ENCODE measurements at regions not wholly inside any gene's neighbourhood (a gene's known extent, or its start where the extent isn't known, plus 50 kb on each side); places are given as distances from the start of the nearest gene placed in this dataset.
A peak's percentile ranks its signal among the peaks of the same experiment; 100 is the strongest.
"Not testable (repeated sequence)": the region's sequence is repeated elsewhere in the genome, so short reads cannot be mapped to it uniquely, and the experiment has no call there.

- in situ Hi-C loops (cut with MboI; ENCODE audit: low pct_unique_long_range_greater_than_20kb, low sequenced_read_pairs); DNase-seq: not testable (repeated sequence)
These were observed 123.1 kb downstream of the ARHGAP11B start for GRCh38 chr15:30749048-30749447.

GRCh38 chr15:30755036-30755687 lies 129.2 kb downstream of the ARHGAP11B start:
- in situ Hi-C loops (cut with MboI; ENCODE audit: low pct_unique_long_range_greater_than_20kb, low sequenced_read_pairs); DNase-seq: not testable (repeated sequence)

- in situ Hi-C loops (cut with MboI; ENCODE audit: low pct_unique_long_range_greater_than_20kb, low sequenced_read_pairs); DNase-seq: not testable (repeated sequence)
These were observed 134.7 kb downstream of the ARHGAP11B start for GRCh38 chr15:30760633-30761032.

GRCh38 chr15:30761365-30761764 lies 135.4 kb downstream of the ARHGAP11B start:
- in situ Hi-C loops (cut with MboI; ENCODE audit: low pct_unique_long_range_greater_than_20kb, low sequenced_read_pairs); DNase-seq: not testable (repeated sequence)

GRCh38 chr15:30769390-30770124 lies 134.2 kb upstream of the FAN1 start:
- in situ Hi-C loops (cut with MboI; ENCODE audit: low pct_unique_long_range_greater_than_20kb, low sequenced_read_pairs); DNase-seq: not testable (repeated sequence)

GRCh38 chr15:30770759-30771158 lies 133.0 kb upstream of the FAN1 start:
- in situ Hi-C loops (cut with MboI; ENCODE audit: low pct_unique_long_range_greater_than_20kb, low sequenced_read_pairs): no loop called here
- no peak for DNase-seq

GRCh38 chr15:30783019-30783418 lies 120.7 kb upstream of the FAN1 start:
- in situ Hi-C loops (cut with MboI; ENCODE audit: low pct_unique_long_range_greater_than_20kb, low sequenced_read_pairs): loop anchor here (25.0 kb wide), 1 partner anchor 654 kb away; no protein-coding TSS in a partner anchor
- no peak for DNase-seq

- in situ Hi-C loops (cut with MboI; ENCODE audit: low pct_unique_long_range_greater_than_20kb, low sequenced_read_pairs): loop anchor here (25.0 kb wide), 1 partner anchor 649 kb away; no protein-coding TSS in a partner anchor
- no peak for DNase-seq
These were observed 115.1 kb upstream of the FAN1 start for GRCh38 chr15:30788595-30788994.

GRCh38 chr15:30791239-30792175 lies 112.2 kb upstream of the FAN1 start:
- in situ Hi-C loops (cut with MboI; ENCODE audit: low pct_unique_long_range_greater_than_20kb, low sequenced_read_pairs): loop anchor here (25.0 kb wide), 1 partner anchor 646 kb away; no protein-coding TSS in a partner anchor

GRCh38 chr15:30792843-30793242 lies 110.9 kb upstream of the FAN1 start:
- in situ Hi-C loops (cut with MboI; ENCODE audit: low pct_unique_long_range_greater_than_20kb, low sequenced_read_pairs): loop anchor here (25.0 kb wide), 1 partner anchor 644 kb away; no protein-coding TSS in a partner anchor
- DNase-seq: not testable (repeated sequence)

More at GRCh38 chr15:30791239-30792175, 112.2 kb upstream of the FAN1 start:
- no peak for DNase-seq

GRCh38 chr15:30794388-30794787 lies 109.3 kb upstream of the FAN1 start:
- DNase-seq: no peak
- in situ Hi-C loops (cut with MboI; ENCODE audit: low pct_unique_long_range_greater_than_20kb, low sequenced_read_pairs): loop anchor here (25.0 kb wide), 1 partner anchor 643 kb away; no protein-coding TSS in a partner anchor

GRCh38 chr15:30799565-30799964 lies 104.2 kb upstream of the FAN1 start:
- in situ Hi-C loops (cut with MboI; ENCODE audit: low pct_unique_long_range_greater_than_20kb, low sequenced_read_pairs): loop anchor here (25.0 kb wide), 1 partner anchor 638 kb away; no protein-coding TSS in a partner anchor

GRCh38 chr15:30801140-30801895 lies 102.4 kb upstream of the FAN1 start:
- peak; percentile 39 for DNase-seq
- in situ Hi-C loops (cut with MboI; ENCODE audit: low pct_unique_long_range_greater_than_20kb, low sequenced_read_pairs): not testable (repeated sequence)

More at GRCh38 chr15:30799565-30799964, 104.2 kb upstream of the FAN1 start:
- DNase-seq: peak; percentile 11

GRCh38 chr15:30802001-30802400 lies 101.7 kb upstream of the FAN1 start:
- DNase-seq; in situ Hi-C loops (cut with MboI; ENCODE audit: low pct_unique_long_range_greater_than_20kb, low sequenced_read_pairs): not testable (repeated sequence)

- in situ Hi-C loops (cut with MboI; ENCODE audit: low pct_unique_long_range_greater_than_20kb, low sequenced_read_pairs); DNase-seq: not testable (repeated sequence)
These were observed 100.0 kb upstream of the FAN1 start for GRCh38 chr15:30803703-30804102.

GRCh38 chr15:30816430-30816829 lies 87.3 kb upstream of the FAN1 start:
- DNase-seq: no peak
- in situ Hi-C loops (cut with MboI; ENCODE audit: low pct_unique_long_range_greater_than_20kb, low sequenced_read_pairs): no loop called here

- DNase-seq: peak; percentile 85
- in situ Hi-C loops (cut with MboI; ENCODE audit: low pct_unique_long_range_greater_than_20kb, low sequenced_read_pairs): not testable (repeated sequence)
These were observed 80.5 kb upstream of the FAN1 start for GRCh38 chr15:30823068-30823813.
